ENCODE measurements at regions not wholly inside any gene's neighbourhood (a gene's known extent, or its start where the extent isn't known, plus 50 kb on each side); places are given as distances from the start of the nearest gene placed in this dataset.

- H3K4me3 ChIP-seq (ENCODE audit: low read depth, low read length), result no peak overlapping the region
- TF ChIP-seq, protein P1, sequence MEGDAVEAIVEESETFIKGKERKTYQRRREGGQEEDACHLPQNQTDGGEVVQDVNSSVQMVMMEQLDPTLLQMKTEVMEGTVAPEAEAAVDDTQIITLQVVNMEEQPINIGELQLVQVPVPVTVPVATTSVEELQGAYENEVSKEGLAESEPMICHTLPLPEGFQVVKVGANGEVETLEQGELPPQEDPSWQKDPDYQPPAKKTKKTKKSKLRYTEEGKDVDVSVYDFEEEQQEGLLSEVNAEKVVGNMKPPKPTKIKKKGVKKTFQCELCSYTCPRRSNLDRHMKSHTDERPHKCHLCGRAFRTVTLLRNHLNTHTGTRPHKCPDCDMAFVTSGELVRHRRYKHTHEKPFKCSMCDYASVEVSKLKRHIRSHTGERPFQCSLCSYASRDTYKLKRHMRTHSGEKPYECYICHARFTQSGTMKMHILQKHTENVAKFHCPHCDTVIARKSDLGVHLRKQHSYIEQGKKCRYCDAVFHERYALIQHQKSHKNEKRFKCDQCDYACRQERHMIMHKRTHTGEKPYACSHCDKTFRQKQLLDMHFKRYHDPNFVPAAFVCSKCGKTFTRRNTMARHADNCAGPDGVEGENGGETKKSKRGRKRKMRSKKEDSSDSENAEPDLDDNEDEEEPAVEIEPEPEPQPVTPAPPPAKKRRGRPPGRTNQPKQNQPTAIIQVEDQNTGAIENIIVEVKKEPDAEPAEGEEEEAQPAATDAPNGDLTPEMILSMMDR (IDR thresholded peaks at IDR 0.05; ENCODE audit: insufficient read depth, low read depth, low read length, missing control alignments), result no peak
- no peak for DNase-seq (ENCODE audit: low read depth)
Measured at GRCh38 chr13:85430216-85430794, 368.9 kb downstream of the SLITRK6 start.

DNA sequence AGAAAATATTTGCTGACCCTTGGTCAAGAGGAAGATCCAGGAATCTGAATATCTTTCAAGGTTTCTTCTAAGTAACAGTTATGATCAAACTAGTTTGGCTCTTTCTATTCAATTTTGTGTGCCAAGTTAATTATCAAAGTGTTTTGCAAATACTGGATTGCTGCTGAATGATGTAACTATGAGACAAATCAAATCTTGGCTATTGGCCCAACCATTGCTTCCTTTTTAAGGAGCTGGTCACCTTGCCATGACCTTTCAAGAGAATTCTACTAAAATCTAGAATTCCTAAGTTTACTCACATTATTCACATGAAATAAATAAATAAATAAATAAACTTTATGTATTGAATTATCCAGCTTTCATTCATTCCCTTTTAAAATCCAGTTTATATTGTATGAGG, 371.8 kb downstream of the SLITRK6 start:
- DNase-seq (ENCODE audit: low read depth), result no peak
- no peak overlapping the region for H3K4me3 ChIP-seq (ENCODE audit: low read depth, low read length)
- TF ChIP-seq, protein P1 (IDR thresholded peaks at IDR 0.05; ENCODE audit: insufficient read depth, low read depth, low read length, missing control alignments), result no peak

DNA sequence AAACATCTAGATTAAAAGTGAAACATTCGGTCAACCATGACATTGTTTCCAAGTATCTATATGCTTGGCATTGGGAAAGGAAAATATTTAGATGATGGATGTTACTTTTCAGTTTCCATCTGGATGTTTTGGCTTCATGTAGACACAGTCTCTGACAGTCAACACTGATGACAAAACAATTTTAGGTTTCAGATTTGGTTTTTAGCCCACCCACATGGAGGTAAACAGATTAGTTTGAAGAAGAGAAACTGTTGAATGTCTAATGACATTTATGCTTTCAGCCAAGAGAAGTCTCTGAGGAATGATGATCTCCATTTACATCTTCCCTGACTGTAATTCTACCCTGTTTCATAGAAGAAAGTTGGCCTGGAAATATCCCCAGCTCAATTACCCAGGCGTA, 379.1 kb downstream of the SLITRK6 start:
- TF ChIP-seq, protein P1 (IDR thresholded peaks at IDR 0.05; ENCODE audit: insufficient read depth, low read depth, low read length, missing control alignments), result no peak
- H3K4me3 ChIP-seq (ENCODE audit: low read depth, low read length), result no peak overlapping the region
- DNase-seq (ENCODE audit: low read depth), result no peak

DNA sequence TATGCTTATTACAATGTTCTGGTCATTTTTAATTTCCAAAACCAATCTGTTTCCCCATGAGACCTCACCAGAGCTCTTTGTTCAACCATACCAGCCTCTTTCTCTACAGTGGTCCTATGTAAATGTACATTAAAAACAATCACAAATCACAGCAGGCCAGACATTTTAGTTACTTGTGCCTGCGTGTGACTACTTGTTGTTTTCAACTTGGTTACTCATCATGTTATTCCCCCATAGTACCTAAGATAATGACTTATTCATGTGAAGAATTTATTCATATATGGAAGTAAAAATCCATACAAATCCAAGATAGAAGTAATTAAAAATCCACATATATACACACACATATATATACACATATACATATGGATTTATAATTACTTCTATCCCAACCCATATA, 379.6 kb downstream of the SLITRK6 start:
- no peak overlapping the region for H3K4me3 ChIP-seq (ENCODE audit: low read depth, low read length)
- TF ChIP-seq, protein P1 (IDR thresholded peaks at IDR 0.05; ENCODE audit: insufficient read depth, low read depth, low read length, missing control alignments), result no peak
- no peak for DNase-seq (ENCODE audit: low read depth)

GRCh38 chr13:85417807-85418206, 381.4 kb downstream of the SLITRK6 start:
- no peak overlapping the region for H3K4me3 ChIP-seq (ENCODE audit: low read depth, low read length)
- TF ChIP-seq, protein P1 (IDR thresholded peaks at IDR 0.05; ENCODE audit: insufficient read depth, low read depth, low read length, missing control alignments), result no peak
- no peak for DNase-seq (ENCODE audit: low read depth)

- H3K4me3 ChIP-seq (ENCODE audit: low read depth, low read length), result no peak overlapping the region
- TF ChIP-seq, protein P1 (IDR thresholded peaks at IDR 0.05; ENCODE audit: insufficient read depth, low read depth, low read length, missing control alignments), result no peak
- DNase-seq (ENCODE audit: low read depth), result no peak
Measured at GRCh38 chr13:85413664-85414063, 385.6 kb downstream of the SLITRK6 start.

DNA sequence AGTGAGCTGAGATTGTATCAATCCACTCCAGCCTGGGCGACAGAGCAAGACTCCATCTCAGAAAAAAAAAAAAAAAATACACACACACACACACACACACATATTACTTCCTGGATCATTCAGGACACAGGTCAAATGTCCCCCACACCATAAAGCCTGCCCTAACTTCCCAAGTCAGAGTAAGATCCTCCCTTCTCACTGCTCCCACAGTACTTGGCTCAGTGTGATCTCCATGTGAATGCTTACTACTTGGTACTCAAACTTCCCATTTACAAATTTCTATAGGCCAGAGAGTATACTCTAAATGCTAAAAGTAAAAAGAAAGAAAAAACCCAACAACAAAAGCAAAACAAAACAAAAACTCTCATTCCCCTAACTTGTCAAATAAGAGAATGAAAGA, 386.8 kb downstream of the SLITRK6 start:
- H3K4me3 ChIP-seq (ENCODE audit: low read depth, low read length), result no peak overlapping the region
- TF ChIP-seq, protein P1 (IDR thresholded peaks at IDR 0.05; ENCODE audit: insufficient read depth, low read depth, low read length, missing control alignments), result no peak
- DNase-seq (ENCODE audit: low read depth), result no peak

Data from GM12865 (cell line).